Pancreas (tissue), 10 donors: ENCODE measurements at regions not wholly inside any gene's neighbourhood (a gene's known extent, or its start where the extent isn't known, plus 50 kb on each side); places are given as distances from the start of the nearest gene placed in this dataset.
A peak's percentile ranks its signal among the peaks of the same experiment; 100 is the strongest.

Experiments
- ATAC-seq, 4 donors: fragments of 200-7000 bp; cut with Tn5 transposase; one replicate each; pipeline versions ENCODE4 v1.8.0 to v1.9.1; 2020; ENCODE audit warnings: mild to moderate bottlenecking in 4 of 4, moderate library complexity in 4 of 4
- DNase-seq, 6 donors: peaks; one replicate each; pipeline ENCODE4 v3.0.0-alpha.2; 2020
- FAIRE-seq: peaks from 2 replicates; lab custom pipeline; 2012; peaks lifted over from hg19 to GRCh38; lab: Jason Lieb, UNC
- H3K27ac ChIP-seq, 4 donors: fragments of 200-600 bp; sonication (generic); 1 replicate in 3 of 4; 2 replicates in 1 of 4; pipeline versions ENCODE4 v1.5.0 to v1.8.0; 2020
- H3K27me3 ChIP-seq, 4 donors: fragments of 200-600 bp; one replicate each; pipeline ENCODE4 v1.8.0; 2021
- H3K36me3 ChIP-seq, 3 donors: fragments of 200-600 bp; sonication (generic) in 1 of 3; one replicate each; pipeline versions ENCODE4 v1.5.0 to v1.8.0; 2020 to 2021
- H3K4me1 ChIP-seq, 3 donors: fragments of 200-600 bp; one replicate each; pipeline ENCODE4 v1.8.0; 2021
- H3K4me3 ChIP-seq, 4 donors: fragments of 200-600 bp; sonication (generic) in 2 of 4; one replicate each; pipeline versions ENCODE4 v1.5.0 to v1.8.0; 2020 to 2021
- H3K9me3 ChIP-seq, 4 donors: fragments of 200-600 bp; one replicate each; pipeline ENCODE4 v1.8.0; 2021
- WGBS, 2 donors: extraction: QIAGEN DNeasy Blood & Tissue Kit; methylation state at CpG; one replicate each; pipeline ENCODE4 v1.1.7; 2013; 5-methylcytosine and 5-hydroxymethylcytosine counted together
- intact Hi-C, 3 donors: fragments of 100-400 bp; cut with DNase I; formaldehyde crosslinking; loops; one replicate each; pipeline versions ENCODE4 v1.11.1 to v1.14.2; 2022
- TF ChIP-seq, protein P1 (sequence below), 4 donors: fragments of 200-600 bp; sonication (generic) in 3 of 4; IDR thresholded peaks; one replicate each; pipeline versions ENCODE4 v1.5.0 to v1.8.0; 2021; ENCODE audit warnings: antibody characterized with exemption in 4 of 4
- donor health status: healthy with polysubstance abuse.
- donor health status: DM: no; HTN: no; CAD: no; lungs with moderate emphysema.
- donor health status: DM: no; HTN: no; CAD: no.
- donor health status: control.
- donor health status: control.
- donor health status: Bipolar disorder and iron deficiency.
- donor health status: DM: yes; HTN: yes; CAD: no.
- donor health status: DM: no; HTN: no; CAD: no.
- donor health status: DM: no; HTN: no; CAD: no.
- donor health status: DM: yes; HTN: yes; CAD: no.

DNA sequence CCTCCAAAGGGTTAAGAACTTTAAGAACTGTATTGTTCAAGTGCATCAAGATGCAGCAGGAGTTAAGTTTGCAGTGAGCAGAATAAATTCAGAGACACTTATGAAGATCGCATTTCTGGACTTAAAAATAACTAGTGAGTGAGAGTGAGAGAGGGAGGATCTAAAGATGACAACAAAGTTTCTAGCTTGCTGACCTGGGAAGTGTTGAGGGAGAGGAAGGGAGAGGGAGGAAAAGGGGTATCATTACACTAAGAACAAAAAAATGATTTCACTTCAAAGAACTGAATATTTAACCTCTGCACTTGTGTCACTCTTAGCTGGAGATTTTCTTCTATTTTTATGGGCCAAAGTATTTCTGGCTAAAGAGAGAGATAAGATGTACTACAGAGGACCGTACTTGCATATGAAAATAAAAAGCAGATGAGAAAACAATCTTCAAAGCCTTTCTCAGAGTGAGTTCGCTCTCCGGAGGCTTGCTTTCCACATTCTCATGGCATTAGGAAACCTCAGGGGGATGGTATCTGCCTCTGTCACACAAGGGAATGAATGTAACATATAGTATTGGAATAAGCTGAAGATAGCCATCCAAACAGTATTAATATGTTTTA lies 91.4 kb upstream of the TJP1 start:
- Histone ChIP-seq H3K4me1 (no peaks in the 10 kb centered on the region), H3K36me3 (no peaks in the 10 kb centered on the region), H3K27ac (no peak overlapping the region), H3K27me3 (no peaks in the 10 kb centered on the region), H3K4me3 (no peak overlapping the region), H3K9me3 (no peaks in the 10 kb centered on the region)
- TF ChIP-seq, protein P1, sequence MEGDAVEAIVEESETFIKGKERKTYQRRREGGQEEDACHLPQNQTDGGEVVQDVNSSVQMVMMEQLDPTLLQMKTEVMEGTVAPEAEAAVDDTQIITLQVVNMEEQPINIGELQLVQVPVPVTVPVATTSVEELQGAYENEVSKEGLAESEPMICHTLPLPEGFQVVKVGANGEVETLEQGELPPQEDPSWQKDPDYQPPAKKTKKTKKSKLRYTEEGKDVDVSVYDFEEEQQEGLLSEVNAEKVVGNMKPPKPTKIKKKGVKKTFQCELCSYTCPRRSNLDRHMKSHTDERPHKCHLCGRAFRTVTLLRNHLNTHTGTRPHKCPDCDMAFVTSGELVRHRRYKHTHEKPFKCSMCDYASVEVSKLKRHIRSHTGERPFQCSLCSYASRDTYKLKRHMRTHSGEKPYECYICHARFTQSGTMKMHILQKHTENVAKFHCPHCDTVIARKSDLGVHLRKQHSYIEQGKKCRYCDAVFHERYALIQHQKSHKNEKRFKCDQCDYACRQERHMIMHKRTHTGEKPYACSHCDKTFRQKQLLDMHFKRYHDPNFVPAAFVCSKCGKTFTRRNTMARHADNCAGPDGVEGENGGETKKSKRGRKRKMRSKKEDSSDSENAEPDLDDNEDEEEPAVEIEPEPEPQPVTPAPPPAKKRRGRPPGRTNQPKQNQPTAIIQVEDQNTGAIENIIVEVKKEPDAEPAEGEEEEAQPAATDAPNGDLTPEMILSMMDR (IDR thresholded peaks at IDR 0.05), result no peak
- DNase-seq, result no peak
- FAIRE-seq, result no peak
- intact Hi-C loops, result no loop called here
- WGBS, 2 donors, result 71 to 78% methylated on average over 4 of the region's 4 CpGs
- no peak for ATAC-seq

DNA sequence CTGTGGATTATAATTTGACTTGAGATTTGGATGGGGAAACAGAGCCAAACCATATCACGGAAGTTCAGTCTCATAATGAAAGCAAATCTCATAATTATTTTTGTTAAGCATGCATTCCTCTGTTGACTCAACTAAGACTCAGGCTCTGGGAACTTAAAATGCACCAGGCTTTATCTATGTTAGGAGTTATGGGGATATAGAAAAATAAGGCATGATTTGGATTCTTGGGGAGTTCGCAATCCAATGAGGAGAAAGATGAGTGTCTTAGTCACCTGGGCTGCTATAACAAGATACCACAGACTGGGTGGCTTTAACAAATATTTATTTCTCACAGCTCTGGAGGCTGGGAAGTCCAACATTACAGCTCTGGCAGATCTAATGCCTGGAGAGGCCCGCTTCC lies 89.4 kb upstream of the TJP1 start:
- no peak for ATAC-seq
- no peak for FAIRE-seq

GRCh38 chr15:29910068-29910467 lies 87.8 kb upstream of the TJP1 start:
- Histone ChIP-seq H3K27ac (no peak overlapping the region), H3K9me3 (no peaks in the 10 kb centered on the region), H3K4me3 (no peak overlapping the region), H3K4me1 (no peaks in the 10 kb centered on the region), H3K27me3 (no peaks in the 10 kb centered on the region), H3K36me3 (no peaks in the 10 kb centered on the region)
- ATAC-seq (no peak), FAIRE-seq (peak; percentile 45), DNase-seq (no peak)
- TF ChIP-seq, protein P1 (IDR thresholded peaks at IDR 0.05), result no peak
- 64 to 77% methylated on average over 3 of the region's 3 CpGs for WGBS, 2 donors
- intact Hi-C loops, result no loop called here

More for the DNA sequence above, 89.4 kb upstream of the TJP1 start:
- H3K4me3 ChIP-seq, result no peak overlapping the region
- H3K9me3 ChIP-seq, result no peaks in the 10 kb centered on the region
- intact Hi-C loops, result no loop called here
- H3K27ac ChIP-seq, result no peak overlapping the region
- no peaks in the 10 kb centered on the region for H3K36me3 ChIP-seq
- TF ChIP-seq, protein P1 (IDR thresholded peaks at IDR 0.05), result no peak
- H3K27me3 ChIP-seq, result no peaks in the 10 kb centered on the region
- no peak for DNase-seq
- 70 to 82% methylated on average over 3 of the region's 3 CpGs for WGBS, 2 donors
- H3K4me1 ChIP-seq, result no peaks in the 10 kb centered on the region

DNA sequence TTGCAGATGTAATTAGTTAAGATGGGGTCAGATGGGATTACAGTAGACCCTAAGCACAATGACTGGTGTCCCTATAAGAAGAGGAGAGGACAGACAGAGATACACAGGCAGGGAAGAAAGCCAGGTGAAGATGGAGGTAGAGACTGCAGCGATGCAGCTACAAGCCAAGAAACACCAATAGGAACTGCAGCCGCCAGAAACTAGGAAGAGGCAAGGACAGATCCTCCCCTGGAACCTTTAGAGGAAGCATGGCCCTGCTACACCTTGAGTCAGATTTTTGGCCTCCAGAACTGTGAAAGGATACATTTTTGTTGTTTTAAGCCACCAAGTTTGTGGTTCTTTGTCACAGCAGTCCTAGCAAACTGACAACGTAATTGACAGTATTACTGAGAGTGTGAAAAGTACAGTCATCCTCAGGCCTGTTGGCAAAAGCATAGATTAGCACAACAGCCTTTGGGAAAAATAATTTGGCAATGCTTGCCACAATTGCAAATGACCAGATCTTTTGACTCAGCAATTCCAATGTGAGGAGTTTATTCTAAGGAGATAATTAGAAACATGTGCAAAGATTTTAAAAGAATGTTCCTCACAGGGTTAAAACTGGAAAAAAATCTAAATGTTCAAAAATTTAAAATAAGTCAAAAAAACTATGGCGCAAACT lies 82.6 kb upstream of the TJP1 start:
- no peaks in the 10 kb centered on the region for H3K9me3 ChIP-seq
- ATAC-seq (no peak), DNase-seq (no peak), FAIRE-seq (no peak)
- H3K27me3 ChIP-seq, result no peaks in the 10 kb centered on the region
- intact Hi-C loops, result no loop called here
- no peaks in the 10 kb centered on the region for H3K4me1 ChIP-seq
- no peak overlapping the region for H3K4me3 ChIP-seq
- TF ChIP-seq, protein P1 (IDR thresholded peaks at IDR 0.05), result no peak
- H3K36me3 ChIP-seq, result no peaks in the 10 kb centered on the region
- H3K27ac ChIP-seq, result no peak overlapping the region
- WGBS, 2 donors, result 66 to 82% methylated on average over 4 of the region's 4 CpGs
